H9 (cell line): ENCODE measurements at regions not wholly inside any gene's neighbourhood (a gene's known extent, or its start where the extent isn't known, plus 50 kb on each side); places are given as distances from the start of the nearest gene placed in this dataset.

Experiments
- DNase-seq: peaks from one replicate; pipeline ENCODE4 v3.0.0-alpha.2; 2017
- H2AFZ ChIP-seq: one replicate; pipeline ENCODE4 v1.6.1; 2013; ENCODE audit warnings: mild to moderate bottlenecking, low read length, control low read depth, moderate library complexity
- H2AK5ac ChIP-seq: 2 replicates; pipeline ENCODE4 v1.6.1; 2013; ENCODE audit warnings: low read length, control low read depth, mixed read lengths; ENCODE audit not compliant: insufficient read length
- H2BK120ac ChIP-seq: one replicate; pipeline ENCODE4 v1.6.1; 2013; ENCODE audit warnings: low read depth, mild to moderate bottlenecking, low read length, control low read depth, inconsistent platforms; ENCODE audit not compliant: poor library complexity, severe bottlenecking
- H2BK12ac ChIP-seq: 2 replicates; pipeline ENCODE4 v1.6.1; 2013; ENCODE audit warnings: low read length, control low read depth, mixed read lengths, low read depth; ENCODE audit not compliant: insufficient read length
- H2BK15ac ChIP-seq: 2 replicates; pipeline ENCODE4 v1.6.1; 2013; ENCODE audit warnings: low read depth, low read length, control low read depth
- H2BK20ac ChIP-seq: one replicate; pipeline ENCODE4 v1.6.1; 2013; ENCODE audit warnings: low read depth, mild to moderate bottlenecking, low read length, control low read depth, inconsistent platforms; ENCODE audit not compliant: poor library complexity, severe bottlenecking
- H2BK5ac ChIP-seq: 2 replicates; pipeline ENCODE4 v1.6.1; 2013; ENCODE audit warnings: low read length, control low read depth, mixed read lengths; ENCODE audit not compliant: insufficient read length
- H3K14ac ChIP-seq: 2 replicates; pipeline ENCODE4 v1.6.1; 2013; ENCODE audit warnings: low read length, control low read depth; ENCODE audit not compliant: insufficient read depth
- H3K18ac ChIP-seq: 2 replicates; pipeline ENCODE4 v1.6.1; 2013; ENCODE audit warnings: low read depth, mild to moderate bottlenecking, mixed read lengths, low read length, control low read depth; ENCODE audit not compliant: insufficient read length
- H3K23ac ChIP-seq: 2 replicates; pipeline ENCODE4 v1.6.1; 2013; ENCODE audit warnings: low read length, control low read depth, mixed read lengths, low read depth; ENCODE audit not compliant: insufficient read length
- H3K23me2 ChIP-seq: 2 replicates; pipeline ENCODE4 v1.6.1; 2013; ENCODE audit warnings: low read depth, mild to moderate bottlenecking, mixed read lengths, low read length, control low read depth; ENCODE audit not compliant: insufficient read length, poor library complexity, severe bottlenecking
- H3K27ac ChIP-seq: 2 replicates; pipeline ENCODE4 v1.5.1; 2013; ENCODE audit warnings: low read length, control low read depth, mixed read lengths, low read depth; ENCODE audit not compliant: insufficient read length
- H3K27me3 ChIP-seq: 2 replicates; pipeline ENCODE4 v1.6.1; 2013; ENCODE audit warnings: low read length, control low read depth, inconsistent platforms; ENCODE audit not compliant: insufficient read depth
- H3K4ac ChIP-seq: 2 replicates; pipeline ENCODE4 v1.6.1; 2013; ENCODE audit warnings: low read depth, mild to moderate bottlenecking, control low read depth, inconsistent platforms, low read length, moderate library complexity
- H3K4me1 ChIP-seq: 2 replicates; pipeline ENCODE4 v1.6.1; 2013; ENCODE audit warnings: low read length, control low read depth, inconsistent platforms; ENCODE audit not compliant: insufficient read depth
- H3K4me2 ChIP-seq: 2 replicates; pipeline ENCODE4 v1.6.1; 2013; ENCODE audit warnings: low read length, control low read depth, mixed read lengths; ENCODE audit not compliant: insufficient read length, insufficient read depth
- H3K56ac ChIP-seq: 2 replicates; pipeline ENCODE4 v1.6.1; 2013; ENCODE audit warnings: low read depth, mild to moderate bottlenecking, mixed read lengths, low read length, control low read depth; ENCODE audit not compliant: insufficient read length
- H3K79me1 ChIP-seq: 2 replicates; pipeline ENCODE4 v1.6.1; 2013; ENCODE audit warnings: low read depth, mild to moderate bottlenecking, moderate library complexity, low read length, control low read depth, inconsistent platforms; ENCODE audit not compliant: insufficient read depth, poor library complexity, severe bottlenecking
- H3K79me2 ChIP-seq: 2 replicates; pipeline ENCODE4 v1.6.1; 2013; ENCODE audit warnings: low read length, control low read depth, inconsistent platforms; ENCODE audit not compliant: insufficient read depth
- H3K9ac ChIP-seq: 2 replicates; pipeline ENCODE4 v1.6.1; 2013; ENCODE audit warnings: low read length, control low read depth, mixed read lengths; ENCODE audit not compliant: insufficient read length; ENCODE audit errors: extremely low read depth
- H3K9me3 ChIP-seq: one replicate; pipeline ENCODE4 v1.6.1; 2013; ENCODE audit warnings: low read depth, low read length, inconsistent platforms; ENCODE audit not compliant: control insufficient read depth
- H3T11ph ChIP-seq: one replicate; pipeline ENCODE4 v1.6.1; 2013; ENCODE audit warnings: mild to moderate bottlenecking, low read length, control low read depth, inconsistent platforms
- H4K20me1 ChIP-seq: one replicate; pipeline ENCODE4 v1.6.1; 2013; ENCODE audit not compliant: control insufficient read depth, insufficient read length, insufficient read depth
- H4K5ac ChIP-seq: 2 replicates; pipeline ENCODE4 v1.6.1; 2013; ENCODE audit warnings: low read depth, mild to moderate bottlenecking, mixed read lengths, low read length, control low read depth; ENCODE audit not compliant: insufficient read length
- H4K8ac ChIP-seq: replicated peaks from 2 replicates; pipeline ENCODE4 v1.6.1; 2013; ENCODE audit warnings: low read length, control low read depth, mixed read lengths, low read depth; ENCODE audit not compliant: insufficient read length
- H4K91ac ChIP-seq: 2 replicates; pipeline ENCODE4 v1.6.1; 2013; ENCODE audit warnings: low read depth, mild to moderate bottlenecking, moderate library complexity, mixed read lengths, low read length, control low read depth; ENCODE audit not compliant: insufficient read length
- H3K27ac Mint-ChIP-seq, 3 experiments: 2 replicates in 2 of 3; 3 replicates in 1 of 3; pipeline ENCODE4 v1.8.0; 2020 to 2021; ENCODE audit warnings: mixed read lengths in 3 of 3, mild to moderate bottlenecking in 1 of 3, moderate library complexity in 1 of 3
- H3K27me3 Mint-ChIP-seq: 2 replicates; pipeline ENCODE4 v1.8.0; 2021; ENCODE audit warnings: low read depth, mild to moderate bottlenecking, moderate library complexity, mixed read lengths
- H3K36me3 Mint-ChIP-seq, 3 experiments: 2 replicates in 2 of 3; 3 replicates in 1 of 3; pipeline ENCODE4 v1.8.0; 2020 to 2021; ENCODE audit warnings: low read depth in 3 of 3, mixed read lengths in 3 of 3; ENCODE audit not compliant: insufficient read depth in 1 of 3
- H3K4me1 Mint-ChIP-seq, 2 experiments: 2 replicates each; pipeline ENCODE4 v1.8.0; 2020; ENCODE audit warnings: mixed read lengths in 2 of 2
- H3K4me3 Mint-ChIP-seq, 2 experiments: 2 replicates in 1 of 2; 3 replicates in 1 of 2; pipeline ENCODE4 v1.8.0; 2020 to 2021; ENCODE audit warnings: mild to moderate bottlenecking in 2 of 2, mixed read lengths in 2 of 2, moderate library complexity in 1 of 2
- H3K9me3 Mint-ChIP-seq, 2 experiments: 2 replicates in 1 of 2; 3 replicates in 1 of 2; pipeline ENCODE4 v1.8.0; 2020; ENCODE audit warnings: mild to moderate bottlenecking in 2 of 2, mixed read lengths in 2 of 2, moderate library complexity in 1 of 2
- WGBS: extraction: QIAGEN DNeasy Blood & Tissue Kit; methylation state at CpG from one replicate; pipeline ENCODE4 v1.1.7; 2013; ENCODE audit warnings: missing lambda C conversion rate, low lambda C conversion rate, mixed read lengths; ENCODE audit not compliant: insufficient read length; ENCODE audit errors: extremely low coverage; 5-methylcytosine and 5-hydroxymethylcytosine counted together
- TF ChIP-seq, protein P1 (sequence below): fragments of 200-600 bp; sonication (generic); conservative IDR thresholded peaks from 3 replicates; pipeline ENCODE4 v1.8.0; 2021; ENCODE audit warnings: antibody characterized with exemption, mild to moderate bottlenecking

DNA sequence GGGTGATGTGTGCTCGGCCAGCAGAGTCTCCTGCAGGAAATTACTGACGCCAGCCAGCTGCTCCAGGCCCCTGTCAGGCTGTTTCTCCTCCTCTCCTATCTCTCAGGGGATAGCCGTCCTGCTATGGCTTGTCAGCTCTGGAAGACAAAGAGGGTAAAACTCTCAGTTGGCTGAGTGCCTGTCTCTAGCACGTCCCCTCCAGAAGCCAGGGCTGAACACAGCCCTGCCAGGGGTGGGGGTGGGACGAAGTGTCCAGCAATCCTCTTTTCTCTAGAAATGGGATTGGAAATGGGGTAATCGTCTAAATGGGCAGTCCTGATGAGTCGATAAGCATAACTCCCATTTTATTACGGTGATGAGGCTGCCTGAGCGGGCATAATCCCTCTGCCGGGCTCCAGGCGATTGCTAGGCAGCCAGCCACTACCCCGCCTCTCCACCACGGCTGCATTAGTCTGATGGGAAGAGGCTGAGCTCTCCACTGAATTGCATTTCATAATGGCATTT lies 89.1 kb upstream of the GNAO1 start:
- no peaks in the 10 kb centered on the region for H3K36me3 Mint-ChIP-seq
- Histone ChIP-seq H3K23me2 (no peaks in the 10 kb centered on the region), H4K20me1 (no peaks in the 10 kb centered on the region), H3K79me1 (no peaks in the 10 kb centered on the region), H4K91ac (no peak overlapping the region), H3K4me1 (no peaks in the 10 kb centered on the region), H4K5ac (no peak overlapping the region), H3K18ac (no peak overlapping the region), H3K79me2 (no peaks in the 10 kb centered on the region), H2BK5ac (no peak overlapping the region), H3T11ph (no peak overlapping the region), H3K23ac (no peak overlapping the region), H2AFZ (no peak overlapping the region), H3K14ac (no peak overlapping the region; the same call in 1 of the 2 replicates), H3K27ac (no peak overlapping the region), H2BK20ac (no peak overlapping the region), H2AK5ac (no peak overlapping the region), H3K56ac (no peak overlapping the region), H3K4me2 (no peak overlapping the region), H4K8ac (no peak overlapping the region), H3K9ac (no peak overlapping the region), H2BK15ac (no peak overlapping the region), H3K9me3 (no peaks in the 10 kb centered on the region), H2BK12ac (no peak overlapping the region), H3K4ac (no peak overlapping the region), H3K27me3 (no peaks in the 10 kb centered on the region), H2BK120ac (no peak overlapping the region)
- TF ChIP-seq, protein P1, sequence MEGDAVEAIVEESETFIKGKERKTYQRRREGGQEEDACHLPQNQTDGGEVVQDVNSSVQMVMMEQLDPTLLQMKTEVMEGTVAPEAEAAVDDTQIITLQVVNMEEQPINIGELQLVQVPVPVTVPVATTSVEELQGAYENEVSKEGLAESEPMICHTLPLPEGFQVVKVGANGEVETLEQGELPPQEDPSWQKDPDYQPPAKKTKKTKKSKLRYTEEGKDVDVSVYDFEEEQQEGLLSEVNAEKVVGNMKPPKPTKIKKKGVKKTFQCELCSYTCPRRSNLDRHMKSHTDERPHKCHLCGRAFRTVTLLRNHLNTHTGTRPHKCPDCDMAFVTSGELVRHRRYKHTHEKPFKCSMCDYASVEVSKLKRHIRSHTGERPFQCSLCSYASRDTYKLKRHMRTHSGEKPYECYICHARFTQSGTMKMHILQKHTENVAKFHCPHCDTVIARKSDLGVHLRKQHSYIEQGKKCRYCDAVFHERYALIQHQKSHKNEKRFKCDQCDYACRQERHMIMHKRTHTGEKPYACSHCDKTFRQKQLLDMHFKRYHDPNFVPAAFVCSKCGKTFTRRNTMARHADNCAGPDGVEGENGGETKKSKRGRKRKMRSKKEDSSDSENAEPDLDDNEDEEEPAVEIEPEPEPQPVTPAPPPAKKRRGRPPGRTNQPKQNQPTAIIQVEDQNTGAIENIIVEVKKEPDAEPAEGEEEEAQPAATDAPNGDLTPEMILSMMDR = no peak
- no peak overlapping the region for H3K4me3 Mint-ChIP-seq
- peaks cover 14% of the 10 kb centered on the region in 2 experiments for H3K4me1 Mint-ChIP-seq
- H3K27ac Mint-ChIP-seq = peak overlapping the region in 1 of 3 experiments; percentile 33; a peak in 1 of 7 replicates
- WGBS = no CpG with 5 or more reads among the region's 13 CpGs
- no peak for DNase-seq
- no peaks in the 10 kb centered on the region; a peak in 1 of 5 replicates for H3K9me3 Mint-ChIP-seq
- H3K27me3 Mint-ChIP-seq = peaks cover 7% of the 10 kb centered on the region
